ENCODE measurements at regions not wholly inside any gene's neighbourhood (a gene's known extent, or its start where the extent isn't known, plus 50 kb on each side); places are given as distances from the start of the nearest gene placed in this dataset.

GRCh38 chr11:119910650-119911049 lies 181.7 kb upstream of the NECTIN1 start:
- DNase-seq: no peak
- Histone ChIP-seq H3K4me3 (no peak overlapping the region), H3K9me3 (no peaks in the 10 kb centered on the region), H3K36me3 (no peaks in the 10 kb centered on the region), H3K27me3 (peaks cover 5% of the 10 kb centered on the region)

- H3K9me3 ChIP-seq: no peaks in the 10 kb centered on the region
- H3K4me3 ChIP-seq: no peak overlapping the region
- H3K36me3 ChIP-seq: no peaks in the 10 kb centered on the region
- no peak for DNase-seq
- peaks cover 5% of the 10 kb centered on the region for H3K27me3 ChIP-seq
These were observed 181.1 kb upstream of the NECTIN1 start for GRCh38 chr11:119910051-119910450.

- Histone ChIP-seq H3K9me3 (no peaks in the 10 kb centered on the region), H3K27me3 (peaks cover 5% of the 10 kb centered on the region), H3K36me3 (no peaks in the 10 kb centered on the region), H3K4me3 (no peak overlapping the region)
- no peak for DNase-seq
These were observed 180.5 kb upstream of the NECTIN1 start for GRCh38 chr11:119909495-119909894.

GRCh38 chr11:119909077-119909476 lies 180.1 kb upstream of the NECTIN1 start:
- DNase-seq: no peak
- no peak overlapping the region for H3K4me3 ChIP-seq
- peaks cover 5% of the 10 kb centered on the region for H3K27me3 ChIP-seq
- no peaks in the 10 kb centered on the region for H3K36me3 ChIP-seq
- no peaks in the 10 kb centered on the region for H3K9me3 ChIP-seq

- Histone ChIP-seq H3K27me3 (peaks cover 5% of the 10 kb centered on the region), H3K4me3 (no peak overlapping the region)
These were observed 179.5 kb upstream of the NECTIN1 start for GRCh38 chr11:119908573-119908904.

GRCh38 chr11:119907878-119908572 lies 179.0 kb upstream of the NECTIN1 start:
- peaks cover 5% of the 10 kb centered on the region for H3K27me3 ChIP-seq

More at GRCh38 chr11:119908573-119908904, 179.5 kb upstream of the NECTIN1 start:
- H3K9me3 ChIP-seq: no peaks in the 10 kb centered on the region
- no peak for DNase-seq
- no peaks in the 10 kb centered on the region for H3K36me3 ChIP-seq

GRCh38 chr11:119907122-119907851 lies 178.3 kb upstream of the NECTIN1 start:
- Histone ChIP-seq H3K4me3 (no peak overlapping the region), H3K36me3 (no peaks in the 10 kb centered on the region), H3K9me3 (no peaks in the 10 kb centered on the region), H3K27me3 (peaks cover 5% of the 10 kb centered on the region)
- no peak for DNase-seq

More at GRCh38 chr11:119907878-119908572, 179.0 kb upstream of the NECTIN1 start:
- H3K9me3 ChIP-seq: no peaks in the 10 kb centered on the region
- no peak overlapping the region for H3K4me3 ChIP-seq
- H3K36me3 ChIP-seq: no peaks in the 10 kb centered on the region
- DNase-seq: no peak

GRCh38 chr11:119906376-119906775 lies 177.4 kb upstream of the NECTIN1 start:
- Histone ChIP-seq H3K36me3 (no peaks in the 10 kb centered on the region), H3K27me3 (peaks cover 5% of the 10 kb centered on the region), H3K9me3 (no peaks in the 10 kb centered on the region), H3K4me3 (no peak overlapping the region)
- no peak for DNase-seq

- Histone ChIP-seq H3K9me3 (no peaks in the 10 kb centered on the region), H3K27me3 (peaks cover 5% of the 10 kb centered on the region), H3K4me3 (no peak overlapping the region), H3K36me3 (no peaks in the 10 kb centered on the region)
- no peak for DNase-seq
These were observed 176.2 kb upstream of the NECTIN1 start for GRCh38 chr11:119905162-119905561.

- Histone ChIP-seq H3K9me3 (no peaks in the 10 kb centered on the region), H3K27me3 (peaks cover 5% of the 10 kb centered on the region), H3K4me3 (no peak overlapping the region), H3K36me3 (no peaks in the 10 kb centered on the region)
- DNase-seq: no peak
These were observed 175.6 kb upstream of the NECTIN1 start for GRCh38 chr11:119904531-119905035.

GRCh38 chr11:119903821-119904220 lies 174.8 kb upstream of the NECTIN1 start:
- no peak for DNase-seq

GRCh38 chr11:119903389-119903788 lies 174.4 kb upstream of the NECTIN1 start:
- Histone ChIP-seq H3K27me3 (peaks cover 1% of the 10 kb centered on the region), H3K9me3 (no peaks in the 10 kb centered on the region), H3K4me3 (no peak overlapping the region), H3K36me3 (no peaks in the 10 kb centered on the region)
- no peak for DNase-seq

More at GRCh38 chr11:119903821-119904220, 174.8 kb upstream of the NECTIN1 start:
- Histone ChIP-seq H3K27me3 (peaks cover 5% of the 10 kb centered on the region), H3K36me3 (no peaks in the 10 kb centered on the region), H3K4me3 (no peak overlapping the region), H3K9me3 (no peaks in the 10 kb centered on the region)

GRCh38 chr11:119902656-119903231 lies 173.7 kb upstream of the NECTIN1 start:
- H3K4me3 ChIP-seq: no peak overlapping the region
- no peaks in the 10 kb centered on the region; the same call in 1 of the 2 replicates for H3K27me3 ChIP-seq
- H3K9me3 ChIP-seq: no peaks in the 10 kb centered on the region
- H3K36me3 ChIP-seq: no peaks in the 10 kb centered on the region
- no peak for DNase-seq

- H3K4me3 ChIP-seq: no peak overlapping the region
- no peak for DNase-seq
- no peaks in the 10 kb centered on the region for H3K36me3 ChIP-seq
- no peaks in the 10 kb centered on the region; the same call in 1 of the 2 replicates for H3K27me3 ChIP-seq
- no peaks in the 10 kb centered on the region for H3K9me3 ChIP-seq
These were observed 172.9 kb upstream of the NECTIN1 start for GRCh38 chr11:119901657-119902577.

- DNase-seq: no peak
- Histone ChIP-seq H3K36me3 (no peaks in the 10 kb centered on the region), H3K27me3 (no peaks in the 10 kb centered on the region), H3K4me3 (no peak overlapping the region), H3K9me3 (no peaks in the 10 kb centered on the region)
These were observed 171.0 kb upstream of the NECTIN1 start for GRCh38 chr11:119899997-119900396.

GRCh38 chr11:119897576-119897975 lies 168.6 kb upstream of the NECTIN1 start:
- H3K36me3 ChIP-seq: no peaks in the 10 kb centered on the region
- no peaks in the 10 kb centered on the region for H3K9me3 ChIP-seq
- no peak for DNase-seq
- no peak overlapping the region for H3K4me3 ChIP-seq
- no peaks in the 10 kb centered on the region for H3K27me3 ChIP-seq
